Fibroblast of pulmonary artery (primary cell): ENCODE measurements at regions not wholly inside any gene's neighbourhood (a gene's known extent, or its start where the extent isn't known, plus 50 kb on each side); places are given as distances from the start of the nearest gene placed in this dataset.

Source experiments
- DNase-seq: peaks from one replicate; pipeline ENCODE4 v3.0.0-alpha.2; 2010; ENCODE audit warnings: low read depth
- H3K4me3 ChIP-seq: replicated peaks from 2 replicates; pipeline ENCODE4 v1.5.1; 2011; ENCODE audit warnings: low read depth, mild to moderate bottlenecking, control low read depth, low read length, moderate library complexity
- TF ChIP-seq, protein P1 (sequence below): IDR thresholded peaks from 2 replicates; pipeline ENCODE4 v1.5.1; 2011; ENCODE audit warnings: mild to moderate bottlenecking, control low read depth, low read length, inconsistent platforms; ENCODE audit errors: missing control alignments

DNA sequence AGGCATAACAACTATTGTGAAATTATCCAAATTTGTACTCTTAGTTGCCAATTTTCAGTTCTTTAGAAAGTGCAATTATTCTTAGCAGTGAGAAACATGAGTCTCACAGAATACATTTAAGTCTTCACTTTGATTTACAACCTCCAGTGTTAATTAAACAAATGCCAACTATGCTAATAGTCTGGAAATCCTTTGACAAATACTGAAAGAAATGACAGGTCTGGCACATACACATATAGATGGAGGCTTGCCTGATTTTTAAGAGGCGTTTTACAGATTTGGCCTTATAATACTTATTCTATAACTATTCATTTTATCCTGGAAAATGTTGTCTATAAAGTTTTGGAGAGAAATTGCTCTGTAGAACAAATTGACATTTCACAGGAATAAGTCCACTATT, 320.1 kb downstream of the TRIML1 start:
- TF ChIP-seq, protein P1, sequence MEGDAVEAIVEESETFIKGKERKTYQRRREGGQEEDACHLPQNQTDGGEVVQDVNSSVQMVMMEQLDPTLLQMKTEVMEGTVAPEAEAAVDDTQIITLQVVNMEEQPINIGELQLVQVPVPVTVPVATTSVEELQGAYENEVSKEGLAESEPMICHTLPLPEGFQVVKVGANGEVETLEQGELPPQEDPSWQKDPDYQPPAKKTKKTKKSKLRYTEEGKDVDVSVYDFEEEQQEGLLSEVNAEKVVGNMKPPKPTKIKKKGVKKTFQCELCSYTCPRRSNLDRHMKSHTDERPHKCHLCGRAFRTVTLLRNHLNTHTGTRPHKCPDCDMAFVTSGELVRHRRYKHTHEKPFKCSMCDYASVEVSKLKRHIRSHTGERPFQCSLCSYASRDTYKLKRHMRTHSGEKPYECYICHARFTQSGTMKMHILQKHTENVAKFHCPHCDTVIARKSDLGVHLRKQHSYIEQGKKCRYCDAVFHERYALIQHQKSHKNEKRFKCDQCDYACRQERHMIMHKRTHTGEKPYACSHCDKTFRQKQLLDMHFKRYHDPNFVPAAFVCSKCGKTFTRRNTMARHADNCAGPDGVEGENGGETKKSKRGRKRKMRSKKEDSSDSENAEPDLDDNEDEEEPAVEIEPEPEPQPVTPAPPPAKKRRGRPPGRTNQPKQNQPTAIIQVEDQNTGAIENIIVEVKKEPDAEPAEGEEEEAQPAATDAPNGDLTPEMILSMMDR, result no peak
- DNase-seq, result no peak
- no peak overlapping the region for H3K4me3 ChIP-seq

DNA sequence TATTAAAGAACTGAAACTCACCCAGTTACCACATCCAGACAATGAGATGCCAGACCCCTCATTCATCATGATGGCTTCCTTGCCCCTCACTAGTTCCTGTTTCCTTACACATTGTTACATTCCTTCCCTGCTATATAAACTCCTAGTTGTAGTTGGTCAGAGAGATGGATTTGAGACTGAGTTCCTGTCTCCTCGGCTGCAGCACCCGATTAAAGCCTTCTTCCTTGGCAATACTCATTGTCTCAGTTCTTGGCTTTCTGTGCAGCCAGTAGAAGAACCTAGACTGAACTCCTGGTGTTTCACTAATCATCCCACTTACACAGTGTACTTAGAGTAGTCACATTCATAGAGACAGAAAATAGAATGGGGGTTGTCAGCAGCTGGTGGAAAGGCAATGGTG, 324.7 kb downstream of the TRIML1 start:
- DNase-seq, result no peak

DNA sequence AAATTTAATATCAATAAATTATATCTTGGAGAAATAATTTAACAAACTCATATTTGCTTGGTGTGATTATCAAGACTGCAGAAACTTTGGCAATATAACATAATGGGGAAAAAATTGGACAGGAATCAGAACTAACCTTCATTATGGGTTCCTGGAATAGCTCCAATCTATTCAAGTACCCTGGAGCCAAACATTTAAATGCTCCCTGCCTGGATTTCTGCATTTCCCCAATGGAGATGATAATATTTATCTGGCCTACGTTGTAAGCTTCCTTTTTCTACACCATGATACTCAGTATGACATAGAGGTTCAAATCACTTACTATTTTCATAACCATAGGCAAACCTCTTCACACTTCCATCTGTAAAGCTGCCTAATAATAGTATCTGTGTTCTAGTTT, 326.8 kb downstream of the TRIML1 start:
- DNase-seq, result no peak
- no peak overlapping the region for H3K4me3 ChIP-seq
- TF ChIP-seq, protein P1, result no peak

More for the DNA sequence above, 324.7 kb downstream of the TRIML1 start:
- no peak overlapping the region for H3K4me3 ChIP-seq
- TF ChIP-seq, protein P1, result no peak

DNA sequence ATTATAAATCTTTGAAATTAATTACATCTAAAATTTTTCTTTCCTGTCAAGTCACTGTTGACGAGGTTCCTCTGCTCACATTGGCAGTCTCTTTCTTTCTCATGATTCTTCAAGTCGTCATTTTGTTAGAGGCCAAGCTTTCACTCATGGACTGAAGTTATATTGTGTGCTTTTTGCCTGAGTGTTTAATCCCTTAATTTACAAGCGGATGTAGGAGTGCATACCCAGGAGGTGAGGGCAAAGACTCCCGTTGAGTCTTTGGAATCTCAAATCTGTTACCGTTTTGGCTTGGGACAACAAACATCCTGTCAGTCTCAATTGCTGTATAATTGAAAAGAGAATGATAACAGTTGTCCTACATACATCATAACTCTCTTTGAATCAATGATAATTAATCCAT, 345.0 kb downstream of the TRIML1 start:
- no peak overlapping the region for H3K4me3 ChIP-seq
- TF ChIP-seq, protein P1, result no peak
- DNase-seq, result no peak

DNA sequence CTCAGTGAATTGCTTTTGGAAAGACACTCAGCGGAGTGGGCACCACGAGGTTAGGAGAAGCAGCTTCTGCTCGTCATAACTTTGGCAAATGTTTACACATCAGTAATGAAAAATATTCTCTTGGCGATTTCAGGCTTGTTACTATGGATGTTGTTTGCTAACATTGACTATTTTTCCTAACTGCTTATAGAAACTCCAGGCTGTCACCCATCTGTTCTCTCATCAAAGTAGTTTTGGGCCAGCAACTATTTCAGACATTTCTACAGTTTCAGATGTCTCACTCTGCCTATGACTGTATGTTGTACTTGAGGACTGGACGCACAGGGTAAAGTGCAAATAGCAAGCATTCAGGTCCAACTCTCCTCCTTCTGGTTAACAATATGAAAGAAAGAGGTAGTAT, 346.7 kb downstream of the TRIML1 start:
- TF ChIP-seq, protein P1, result no peak
- no peak for DNase-seq
- no peak overlapping the region for H3K4me3 ChIP-seq

DNA sequence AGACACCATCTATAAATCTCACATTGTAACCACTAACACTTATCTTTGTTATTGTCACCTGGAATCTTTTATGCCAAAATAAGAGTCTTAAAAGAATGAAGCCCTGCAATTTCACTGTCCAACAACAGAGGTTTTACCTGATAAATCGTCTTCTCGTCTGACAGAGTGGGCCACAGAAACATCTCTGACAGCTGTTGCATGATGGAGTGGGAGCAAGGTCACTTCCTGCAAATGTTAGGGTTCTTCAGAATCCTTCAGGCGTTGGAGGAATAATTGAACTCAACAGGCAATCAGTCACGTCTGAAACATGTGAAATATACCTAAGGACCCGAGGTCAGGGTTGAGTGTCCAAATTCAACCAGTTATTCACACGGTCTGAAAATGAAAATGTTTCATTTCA, 353.6 kb downstream of the TRIML1 start:
- TF ChIP-seq, protein P1, result no peak
- no peak overlapping the region for H3K4me3 ChIP-seq
- no peak for DNase-seq

DNA sequence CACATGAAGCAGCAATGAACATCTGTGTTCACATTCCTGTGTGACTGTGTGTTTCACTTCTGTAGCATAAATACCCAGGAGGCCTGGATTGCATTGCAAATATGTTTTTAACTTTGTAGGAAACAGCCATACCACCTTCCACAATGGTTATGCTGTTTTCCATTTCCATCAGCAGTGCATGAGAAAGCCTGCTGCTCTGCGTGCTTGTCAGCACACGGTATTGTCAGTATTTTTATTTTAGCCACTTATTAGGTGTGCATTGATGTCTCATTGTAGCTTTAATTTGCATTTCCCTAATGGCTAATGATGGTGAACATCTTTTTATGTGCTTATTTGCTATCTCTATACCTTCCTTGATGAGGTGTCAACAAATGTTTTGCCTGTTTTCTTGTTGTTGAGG, 355.9 kb downstream of the TRIML1 start:
- TF ChIP-seq, protein P1, result no peak
- DNase-seq, result no peak

More for the DNA sequence above, 355.9 kb downstream of the TRIML1 start:
- H3K4me3 ChIP-seq, result no peak overlapping the region
